ENCODE measurements at regions not wholly inside any gene's neighbourhood (a gene's known extent, or its start where the extent isn't known, plus 50 kb on each side); places are given as distances from the start of the nearest gene placed in this dataset.

DNA sequence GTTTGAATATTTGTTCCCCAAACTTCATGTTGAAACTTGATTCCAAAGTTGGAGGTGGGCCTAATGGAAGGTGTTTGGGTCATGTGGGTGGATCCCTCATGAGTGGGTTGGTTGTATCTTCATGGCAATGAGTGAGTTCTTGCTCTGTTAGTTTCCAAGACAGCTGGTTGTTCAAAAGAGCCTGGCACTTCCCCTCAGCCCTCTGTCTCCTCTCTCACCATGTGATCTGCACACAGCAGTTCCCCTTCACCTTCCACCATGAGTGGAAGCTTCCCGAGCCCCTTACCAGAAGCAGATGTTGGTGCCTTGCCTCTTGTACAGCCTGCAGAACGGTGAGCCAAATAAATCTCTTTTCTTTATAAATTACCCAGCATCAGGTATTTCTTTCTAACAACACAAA, 327.1 kb upstream of the SLCO3A1 start:
- TF ChIP-seq, protein P1, sequence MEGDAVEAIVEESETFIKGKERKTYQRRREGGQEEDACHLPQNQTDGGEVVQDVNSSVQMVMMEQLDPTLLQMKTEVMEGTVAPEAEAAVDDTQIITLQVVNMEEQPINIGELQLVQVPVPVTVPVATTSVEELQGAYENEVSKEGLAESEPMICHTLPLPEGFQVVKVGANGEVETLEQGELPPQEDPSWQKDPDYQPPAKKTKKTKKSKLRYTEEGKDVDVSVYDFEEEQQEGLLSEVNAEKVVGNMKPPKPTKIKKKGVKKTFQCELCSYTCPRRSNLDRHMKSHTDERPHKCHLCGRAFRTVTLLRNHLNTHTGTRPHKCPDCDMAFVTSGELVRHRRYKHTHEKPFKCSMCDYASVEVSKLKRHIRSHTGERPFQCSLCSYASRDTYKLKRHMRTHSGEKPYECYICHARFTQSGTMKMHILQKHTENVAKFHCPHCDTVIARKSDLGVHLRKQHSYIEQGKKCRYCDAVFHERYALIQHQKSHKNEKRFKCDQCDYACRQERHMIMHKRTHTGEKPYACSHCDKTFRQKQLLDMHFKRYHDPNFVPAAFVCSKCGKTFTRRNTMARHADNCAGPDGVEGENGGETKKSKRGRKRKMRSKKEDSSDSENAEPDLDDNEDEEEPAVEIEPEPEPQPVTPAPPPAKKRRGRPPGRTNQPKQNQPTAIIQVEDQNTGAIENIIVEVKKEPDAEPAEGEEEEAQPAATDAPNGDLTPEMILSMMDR (IDR thresholded peaks at IDR 0.05; ENCODE audit: insufficient read depth, low read length, poor library complexity, severe bottlenecking), result no peak
- no peak for TF ChIP-seq EZH2phosphoT487 (conservative IDR thresholded peaks at IDR 0.05; ENCODE audit: low read length)

Measured in SU-DHL-6 (cell line).